Osteocyte (in vitro differentiated cells): ENCODE measurements at regions not wholly inside any gene's neighbourhood (a gene's known extent, or its start where the extent isn't known, plus 50 kb on each side); places are given as distances from the start of the nearest gene placed in this dataset.

Source experiments
- DNase-seq: peaks from one replicate; pipeline ENCODE4 v3.0.0; 2021; ENCODE audit warnings: mixed read lengths; ENCODE audit not compliant: unreplicated experiment; ENCODE audit errors: extremely low spot score
- H3K27ac Mint-ChIP-seq: one replicate; pipeline ENCODE4 v1.8.0; 2021; ENCODE audit warnings: mild to moderate bottlenecking, mixed read lengths; ENCODE audit not compliant: unreplicated experiment
- H3K27me3 Mint-ChIP-seq: one replicate; pipeline ENCODE4 v1.8.0; 2021; ENCODE audit warnings: mixed read lengths; ENCODE audit not compliant: unreplicated experiment
- H3K36me3 Mint-ChIP-seq: one replicate; pipeline ENCODE4 v1.8.0; 2021; ENCODE audit warnings: mixed read lengths; ENCODE audit not compliant: unreplicated experiment
- H3K4me1 Mint-ChIP-seq: one replicate; pipeline ENCODE4 v1.8.0; 2021; ENCODE audit warnings: mixed read lengths; ENCODE audit not compliant: unreplicated experiment
- H3K4me3 Mint-ChIP-seq: one replicate; pipeline ENCODE4 v1.8.0; 2021; ENCODE audit warnings: mild to moderate bottlenecking, moderate library complexity, mixed read lengths; ENCODE audit not compliant: unreplicated experiment
- H3K9me3 Mint-ChIP-seq: one replicate; pipeline ENCODE4 v1.8.0; 2021; ENCODE audit warnings: mixed read lengths; ENCODE audit not compliant: unreplicated experiment
- CTCF ChIP-seq: fragments of 200-600 bp; sonication (generic); IDR thresholded peaks from 2 replicates; pipeline ENCODE4 v1.5.0; 2021; ENCODE audit warnings: antibody characterized with exemption, mild to moderate bottlenecking, moderate library complexity

DNA sequence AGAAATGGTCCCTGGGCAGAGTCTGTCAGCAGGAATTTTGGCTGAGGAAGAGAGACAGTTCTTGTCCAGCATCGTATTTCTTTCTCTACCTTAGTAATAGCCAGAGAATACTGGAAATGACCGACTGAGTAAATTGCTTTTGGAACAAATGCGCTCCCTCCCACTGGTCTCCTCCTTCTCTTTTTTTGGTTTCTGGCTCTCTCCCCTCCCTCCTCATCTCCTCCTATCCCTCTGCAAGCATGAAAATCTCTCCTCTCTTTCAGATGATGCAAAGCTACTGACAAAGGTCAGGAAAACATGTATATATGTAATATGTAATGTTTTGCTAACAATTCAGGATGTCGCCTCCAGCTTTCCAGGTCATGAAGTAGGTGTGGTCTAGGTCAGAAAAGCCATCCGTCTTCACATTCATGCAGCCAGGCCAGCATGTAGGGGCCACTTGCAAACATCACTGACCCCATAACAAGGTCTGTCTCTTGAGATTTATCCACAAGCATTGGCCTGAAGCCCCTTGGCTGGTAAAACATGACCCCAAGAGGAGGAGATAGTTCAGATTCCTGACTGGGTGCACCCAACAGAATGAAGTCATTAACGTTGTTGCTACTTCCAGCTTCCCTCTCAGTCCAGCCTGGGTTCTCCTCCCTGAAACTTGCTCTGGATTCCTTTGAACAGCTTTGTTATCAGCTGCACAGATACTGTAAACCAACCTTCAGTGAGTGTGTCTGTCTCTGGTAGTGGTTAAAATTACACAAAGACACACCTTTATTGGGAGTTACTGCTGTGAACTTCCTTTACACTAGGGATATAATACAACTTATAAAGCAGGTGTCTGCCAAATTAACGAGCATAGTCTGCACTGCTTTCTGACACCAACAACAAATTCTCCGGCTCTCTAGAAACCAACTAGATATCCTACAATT lies 864.4 kb upstream of the KLHL29 start:
- Mint-ChIP-seq H3K4me1 (no peaks in the 10 kb centered on the region), H3K36me3 (no peaks in the 10 kb centered on the region), H3K4me3 (no peak overlapping the region), H3K9me3 (peaks cover 32% of the 10 kb centered on the region), H3K27ac (no peak overlapping the region), H3K27me3 (no peaks in the 10 kb centered on the region)
- no peak for DNase-seq
- no peak for TF ChIP-seq CTCF

DNA sequence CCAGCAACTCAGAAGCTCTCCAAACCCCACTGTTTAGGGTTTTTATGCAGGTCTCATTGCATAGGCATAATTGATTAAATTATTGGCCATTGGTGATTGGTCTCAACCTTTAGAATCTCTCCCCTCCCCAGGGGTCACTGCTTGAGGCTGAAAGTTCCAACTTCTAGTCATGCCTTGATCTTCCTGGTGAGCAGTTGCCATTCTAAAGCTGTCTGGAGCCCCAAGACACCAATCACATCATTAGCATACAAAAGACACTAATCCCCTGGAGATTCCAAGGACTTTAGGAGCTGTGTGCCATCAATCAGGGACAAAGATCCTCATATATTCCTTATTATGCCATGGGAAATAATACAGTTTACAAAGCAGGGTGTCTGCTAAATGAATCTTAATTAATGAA lies 863.4 kb upstream of the KLHL29 start:
- Mint-ChIP-seq H3K36me3 (no peaks in the 10 kb centered on the region), H3K27ac (no peak overlapping the region), H3K9me3 (peaks cover 40% of the 10 kb centered on the region), H3K4me1 (no peaks in the 10 kb centered on the region), H3K27me3 (no peaks in the 10 kb centered on the region), H3K4me3 (no peak overlapping the region)
- no peak for TF ChIP-seq CTCF
- no peak for DNase-seq

- DNase-seq = no peak
- Mint-ChIP-seq H3K4me1 (no peaks in the 10 kb centered on the region), H3K36me3 (no peaks in the 10 kb centered on the region), H3K27ac (no peak overlapping the region), H3K4me3 (no peak overlapping the region), H3K9me3 (peaks cover 43% of the 10 kb centered on the region), H3K27me3 (no peaks in the 10 kb centered on the region)
- TF ChIP-seq CTCF = no peak
Measured at GRCh38 chr2:22525681-22526080, 859.3 kb upstream of the KLHL29 start.

- H3K9me3 Mint-ChIP-seq = peaks cover 44% of the 10 kb centered on the region
- DNase-seq = no peak
- H3K27ac Mint-ChIP-seq = no peak overlapping the region
- H3K27me3 Mint-ChIP-seq = no peaks in the 10 kb centered on the region
- H3K36me3 Mint-ChIP-seq = no peaks in the 10 kb centered on the region
- H3K4me1 Mint-ChIP-seq = no peaks in the 10 kb centered on the region
- TF ChIP-seq CTCF = no peak
- no peak overlapping the region for H3K4me3 Mint-ChIP-seq
Measured at GRCh38 chr2:22530131-22530530, 854.8 kb upstream of the KLHL29 start.

DNA sequence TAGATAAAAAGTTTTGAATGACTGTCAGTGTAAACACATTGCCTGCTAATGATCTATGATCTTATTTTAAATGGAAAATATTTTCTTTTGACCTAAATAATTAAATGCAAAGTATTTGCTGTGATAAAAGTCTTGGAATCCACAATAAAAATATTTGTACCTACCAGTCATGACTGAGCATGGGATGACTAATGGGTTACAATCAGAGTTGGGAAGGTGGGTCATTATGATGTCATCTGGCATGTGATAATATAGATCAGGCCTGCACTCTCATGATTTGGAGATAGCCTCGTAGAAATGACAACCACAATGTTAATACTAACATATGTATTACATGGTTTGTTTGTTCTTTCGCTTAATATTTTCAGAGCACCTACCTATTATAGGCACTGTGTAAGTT lies 848.8 kb upstream of the KLHL29 start:
- Mint-ChIP-seq H3K36me3 (no peaks in the 10 kb centered on the region), H3K4me1 (no peaks in the 10 kb centered on the region), H3K9me3 (peaks cover 40% of the 10 kb centered on the region), H3K27me3 (no peaks in the 10 kb centered on the region), H3K4me3 (no peak overlapping the region), H3K27ac (no peak overlapping the region)
- DNase-seq = no peak
- no peak for TF ChIP-seq CTCF
